Adrenal gland (tissue), 5 donors: ENCODE measurements at regions not wholly inside any gene's neighbourhood (a gene's known extent, or its start where the extent isn't known, plus 50 kb on each side); places are given as distances from the start of the nearest gene placed in this dataset.

Experiments
- CTCF ChIP-seq, 6 experiments: fragments of 450-650 bp in 4 of 6; fragments of 200-600 bp in 2 of 6; sonication (generic) in 1 of 6; IDR thresholded peaks; 1 replicate in 5 of 6; 2 replicates in 1 of 6; pipeline versions ENCODE4 v1.5.1 to v1.8.0; 2016 to 2021; ENCODE audit warnings: antibody characterized with exemption in 6 of 6, mild to moderate bottlenecking in 2 of 6, moderate library complexity in 1 of 6
- POLR2A ChIP-seq, 2 donors: fragments of 450-650 bp; IDR thresholded peaks; one replicate each; pipeline ENCODE4 v1.6.1; 2017; ENCODE audit warnings: antibody characterized with exemption in 2 of 2, mild to moderate bottlenecking in 2 of 2, moderate library complexity in 1 of 2
- donor health status: DM: no; HTN: no; CAD: no.

DNA sequence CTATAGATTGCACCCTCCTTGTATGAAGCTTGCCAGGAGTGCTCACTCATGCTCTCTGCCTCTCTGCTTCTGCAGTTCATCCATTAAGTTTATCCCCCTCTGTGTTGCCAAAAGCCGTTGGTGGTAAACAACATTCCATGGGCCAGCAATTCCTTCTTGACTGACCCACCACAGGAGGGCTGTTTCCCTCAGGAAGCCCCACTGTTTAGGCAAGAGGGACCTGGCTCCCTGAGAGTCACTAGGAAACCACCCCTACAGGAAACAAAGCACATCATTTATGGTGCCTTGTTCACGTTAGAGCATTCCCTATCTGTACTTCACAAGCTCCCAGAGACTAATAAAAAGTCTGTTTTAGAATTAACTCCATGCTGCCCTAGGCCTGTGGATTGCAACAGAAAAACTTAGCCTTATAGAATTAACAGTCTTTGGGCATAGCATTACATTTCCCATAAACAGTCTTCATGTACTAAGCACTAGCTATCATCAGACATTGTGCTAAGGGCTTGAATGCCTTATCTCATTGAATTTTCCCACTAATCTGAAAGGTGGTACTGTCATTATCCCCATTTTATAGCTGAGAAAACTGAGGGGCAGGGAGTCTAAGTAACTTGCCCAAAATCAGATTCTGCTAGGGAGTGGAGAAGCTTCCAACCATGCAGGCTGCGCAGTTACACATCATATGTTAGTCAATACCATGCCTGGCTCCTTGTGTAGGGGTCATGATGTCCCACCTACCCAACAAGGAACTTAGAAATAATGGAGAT is 149.9 kb downstream of the SHQ1 start:
- TF ChIP-seq POLR2A (IDR thresholded peaks at IDR 0.05), result no peak
- no peak for TF ChIP-seq CTCF (IDR thresholded peaks at IDR 0.05)
